Neural progenitor cell (in vitro differentiated cells): ENCODE measurements at regions not wholly inside any gene's neighbourhood (a gene's known extent, or its start where the extent isn't known, plus 50 kb on each side); places are given as distances from the start of the nearest gene placed in this dataset.

Source experiments
- EZH2 ChIP-seq: fragments of 200-600 bp; sonication (generic); IDR thresholded peaks from 2 replicates; pipeline ENCODE4 v1.6.1; 2017; ENCODE audit warnings: antibody characterized with exemption, mild to moderate bottlenecking, moderate library complexity
- EZH2phosphoT487 ChIP-seq: fragments of 200-600 bp; sonication (generic); IDR thresholded peaks from 2 replicates; pipeline ENCODE4 v1.6.1; 2017; ENCODE audit warnings: antibody characterized with exemption
- TF ChIP-seq, protein P1 (sequence below): fragments of 200-600 bp; sonication (generic); IDR thresholded peaks from 2 replicates; pipeline ENCODE4 v1.5.1; 2017; ENCODE audit warnings: antibody characterized with exemption, mild to moderate bottlenecking

- TF ChIP-seq, protein P1, sequence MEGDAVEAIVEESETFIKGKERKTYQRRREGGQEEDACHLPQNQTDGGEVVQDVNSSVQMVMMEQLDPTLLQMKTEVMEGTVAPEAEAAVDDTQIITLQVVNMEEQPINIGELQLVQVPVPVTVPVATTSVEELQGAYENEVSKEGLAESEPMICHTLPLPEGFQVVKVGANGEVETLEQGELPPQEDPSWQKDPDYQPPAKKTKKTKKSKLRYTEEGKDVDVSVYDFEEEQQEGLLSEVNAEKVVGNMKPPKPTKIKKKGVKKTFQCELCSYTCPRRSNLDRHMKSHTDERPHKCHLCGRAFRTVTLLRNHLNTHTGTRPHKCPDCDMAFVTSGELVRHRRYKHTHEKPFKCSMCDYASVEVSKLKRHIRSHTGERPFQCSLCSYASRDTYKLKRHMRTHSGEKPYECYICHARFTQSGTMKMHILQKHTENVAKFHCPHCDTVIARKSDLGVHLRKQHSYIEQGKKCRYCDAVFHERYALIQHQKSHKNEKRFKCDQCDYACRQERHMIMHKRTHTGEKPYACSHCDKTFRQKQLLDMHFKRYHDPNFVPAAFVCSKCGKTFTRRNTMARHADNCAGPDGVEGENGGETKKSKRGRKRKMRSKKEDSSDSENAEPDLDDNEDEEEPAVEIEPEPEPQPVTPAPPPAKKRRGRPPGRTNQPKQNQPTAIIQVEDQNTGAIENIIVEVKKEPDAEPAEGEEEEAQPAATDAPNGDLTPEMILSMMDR, result no peak
- TF ChIP-seq EZH2 (no peak), EZH2phosphoT487 (no peak)
Observed at GRCh38 chr10:4276151-4276550, 491.1 kb upstream of the KLF6 start.
